HG03342 (cell line): ENCODE measurements at regions not wholly inside any gene's neighbourhood (a gene's known extent, or its start where the extent isn't known, plus 50 kb on each side); places are given as distances from the start of the nearest gene placed in this dataset.

Experiments
- ATAC-seq: cut with Tn5 transposase; IDR thresholded peaks from one replicate; pipeline ENCODE4 v1.9.1; 2021; ENCODE audit warnings: mild to moderate bottlenecking, moderate library complexity; ENCODE audit not compliant: unreplicated experiment

GRCh38 chr11:32316232-32316631 lies 119.1 kb downstream of the WT1 start:
- ATAC-seq, result no peak

GRCh38 chr11:32316858-32317642 lies 118.3 kb downstream of the WT1 start:
- no peak for ATAC-seq

GRCh38 chr11:32317643-32318042 lies 117.7 kb downstream of the WT1 start:
- no peak for ATAC-seq

GRCh38 chr11:32318071-32319055 lies 117.0 kb downstream of the WT1 start:
- no peak for ATAC-seq

GRCh38 chr11:32323814-32324130 lies 111.6 kb downstream of the WT1 start:
- no peak for ATAC-seq

- no peak for ATAC-seq
These were observed 110.2 kb downstream of the WT1 start for GRCh38 chr11:32325187-32325586.

GRCh38 chr11:32325725-32326124 lies 109.6 kb downstream of the WT1 start:
- ATAC-seq, result no peak

- ATAC-seq, result no peak
These were observed 108.8 kb downstream of the WT1 start for GRCh38 chr11:32326522-32326921.

- no peak for ATAC-seq
These were observed 106.9 kb downstream of the WT1 start for GRCh38 chr11:32328392-32328791.

GRCh38 chr11:32331098-32331497 lies 104.2 kb downstream of the WT1 start:
- ATAC-seq, result no peak

GRCh38 chr11:32331792-32332191 lies 103.5 kb downstream of the WT1 start:
- no peak for ATAC-seq

- ATAC-seq, result no peak
These were observed 102.4 kb downstream of the WT1 start for GRCh38 chr11:32332990-32333319.

GRCh38 chr11:32333320-32333991 lies 101.9 kb downstream of the WT1 start:
- no peak for ATAC-seq

- ATAC-seq, result no peak
These were observed 100.5 kb downstream of the WT1 start for GRCh38 chr11:32334822-32335221.
